WI38 (cell line): ENCODE measurements at regions not wholly inside any gene's neighbourhood (a gene's known extent, or its start where the extent isn't known, plus 50 kb on each side); places are given as distances from the start of the nearest gene placed in this dataset.

Experiments used
- H3K4me3 ChIP-seq: 2 replicates; pipeline ENCODE4 v1.5.1; 2011; ENCODE audit warnings: low read depth, mild to moderate bottlenecking, control low read depth, low read length
- CTCF ChIP-seq: IDR thresholded peaks from 2 replicates; pipeline ENCODE4 v1.5.1; 2012; ENCODE audit warnings: low read depth, mild to moderate bottlenecking, control low read depth, low read length

DNA sequence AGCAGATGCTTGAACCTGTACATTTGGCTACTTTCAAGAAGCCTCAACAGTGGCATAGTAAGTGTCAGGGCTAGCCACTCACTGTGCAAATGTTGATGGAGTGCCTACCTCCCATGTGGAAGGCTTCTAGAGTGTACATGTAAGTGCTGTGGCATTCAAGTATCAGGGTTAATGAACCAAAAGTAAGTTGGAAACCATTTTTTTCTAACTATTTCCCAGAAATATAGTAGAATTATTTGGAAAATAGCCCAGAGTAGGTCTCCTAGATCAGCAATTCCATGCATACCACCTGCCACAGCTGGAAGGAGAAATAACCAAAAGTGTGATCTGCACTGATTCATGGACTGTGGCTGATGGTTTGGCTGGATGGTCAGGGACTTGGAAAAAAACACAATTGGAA, 53.3 kb downstream of the FOXD1 start:
- no peak for TF ChIP-seq CTCF
- H3K4me3 ChIP-seq: no peak overlapping the region

- no peak overlapping the region for H3K4me3 ChIP-seq
- no peak for TF ChIP-seq CTCF
These were observed 54.0 kb downstream of the FOXD1 start for GRCh38 chr5:73394610-73395009.

GRCh38 chr5:73393611-73394489, 54.7 kb downstream of the FOXD1 start:
- H3K4me3 ChIP-seq: no peak overlapping the region
- no peak for TF ChIP-seq CTCF

DNA sequence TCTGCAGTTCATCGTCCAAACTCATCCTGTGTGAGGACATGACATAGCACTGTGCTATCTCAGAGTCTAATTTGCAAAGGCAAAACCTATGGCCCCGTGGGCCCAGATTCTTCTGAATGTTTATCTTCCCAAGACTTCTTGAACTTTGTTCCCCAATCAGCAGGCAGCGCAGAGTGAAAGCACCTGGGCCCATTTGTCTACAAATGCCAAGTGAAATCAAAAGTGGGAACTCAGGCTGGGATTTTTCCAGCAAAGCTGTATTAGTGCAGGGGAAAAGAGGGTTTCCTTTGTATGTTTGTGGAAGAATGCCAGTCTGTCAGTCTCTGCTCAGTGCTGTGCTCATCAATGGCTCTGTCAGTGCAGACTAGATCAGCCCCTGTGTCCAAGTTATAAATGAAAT, 55.8 kb downstream of the FOXD1 start:
- no peak overlapping the region for H3K4me3 ChIP-seq
- no peak for TF ChIP-seq CTCF

DNA sequence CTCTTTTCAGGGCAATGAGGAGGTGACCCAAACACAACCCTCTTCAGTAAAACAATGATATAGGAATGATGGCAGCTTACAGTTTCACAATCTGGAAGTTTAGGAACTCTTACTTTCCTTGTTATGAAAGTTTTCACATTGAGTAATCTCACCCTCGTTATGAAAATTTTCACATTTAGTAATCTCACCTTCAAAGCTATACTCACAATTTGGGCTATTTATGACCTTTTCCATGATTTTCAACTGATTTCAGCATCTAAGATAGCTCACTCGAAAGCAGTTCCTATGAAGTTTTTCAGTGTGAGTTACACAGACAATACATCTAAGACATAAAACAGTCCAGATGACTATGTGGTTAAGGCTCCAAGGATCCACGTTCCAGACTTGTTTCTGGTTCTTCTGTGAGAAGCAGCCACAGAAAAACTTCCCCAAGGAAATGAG, 57.1 kb downstream of the FOXD1 start:
- no peak for TF ChIP-seq CTCF
- H3K4me3 ChIP-seq: no peak overlapping the region

GRCh38 chr5:73390972-73391371, 57.6 kb downstream of the FOXD1 start:
- H3K4me3 ChIP-seq: no peak overlapping the region
- TF ChIP-seq CTCF: no peak

GRCh38 chr5:73388740-73389139, 59.8 kb downstream of the FOXD1 start:
- TF ChIP-seq CTCF: no peak
- no peak overlapping the region for H3K4me3 ChIP-seq
